Activated gamma-delta T cell (primary cell): ENCODE measurements at regions not wholly inside any gene's neighbourhood (a gene's known extent, or its start where the extent isn't known, plus 50 kb on each side); places are given as distances from the start of the nearest gene placed in this dataset.
"Not testable (repeated sequence)": the region's sequence is repeated elsewhere in the genome, so short reads cannot be mapped to it uniquely, and the experiment has no call there.

Experiments
- DNase-seq: peaks from one replicate; lab custom pipeline; 2025; lab: John Stamatoyannopoulos, UW

GRCh38 chr4:177948853-177949252 lies 506.6 kb upstream of the AGA start:
- DNase-seq = no peak

GRCh38 chr4:177951026-177951425 lies 508.8 kb upstream of the AGA start:
- DNase-seq = no peak

- no peak for DNase-seq
Observed at GRCh38 chr4:177952723-177953122, 510.5 kb upstream of the AGA start.

GRCh38 chr4:177957596-177958360 lies 515.5 kb upstream of the AGA start:
- no peak for DNase-seq

- no peak for DNase-seq
Observed at GRCh38 chr4:177960566-177960965, 518.3 kb upstream of the AGA start.

GRCh38 chr4:177961761-177962380 lies 519.6 kb upstream of the AGA start:
- DNase-seq = no peak

- no peak for DNase-seq
Observed at GRCh38 chr4:177964061-177964460, 521.8 kb upstream of the AGA start.

GRCh38 chr4:177964693-177965168 lies 522.5 kb upstream of the AGA start:
- no peak for DNase-seq

GRCh38 chr4:177967328-177967727 lies 525.1 kb upstream of the AGA start:
- DNase-seq = no peak

- no peak for DNase-seq
Observed at GRCh38 chr4:177968817-177969442, 526.7 kb upstream of the AGA start.

GRCh38 chr4:177974461-177974860 lies 532.2 kb upstream of the AGA start:
- no peak for DNase-seq

- no peak for DNase-seq
Observed at GRCh38 chr4:177975315-177975987, 533.2 kb upstream of the AGA start.

GRCh38 chr4:177986236-177986635 lies 544.0 kb upstream of the AGA start:
- DNase-seq = no peak

GRCh38 chr4:177987896-177988295 lies 545.7 kb upstream of the AGA start:
- DNase-seq = no peak

GRCh38 chr4:177989503-177990201 lies 547.4 kb upstream of the AGA start:
- DNase-seq = no peak

- no peak for DNase-seq
Observed at GRCh38 chr4:178003098-178003657, 560.9 kb upstream of the AGA start.

GRCh38 chr4:178010596-178010995 lies 568.4 kb upstream of the AGA start:
- no peak for DNase-seq

GRCh38 chr4:178015046-178015445 lies 572.8 kb upstream of the AGA start:
- not testable (repeated sequence) for DNase-seq

- no peak for DNase-seq
Observed at GRCh38 chr4:178026999-178027398, 584.8 kb upstream of the AGA start.

GRCh38 chr4:178027796-178028195 lies 585.6 kb upstream of the AGA start:
- DNase-seq = no peak

- no peak for DNase-seq
Observed at GRCh38 chr4:178028481-178028880, 586.2 kb upstream of the AGA start.
